Activated T-cell treated with anti-CD3 and anti-CD28 coated beads for 24 hours (primary cell): ENCODE measurements at regions not wholly inside any gene's neighbourhood (a gene's known extent, or its start where the extent isn't known, plus 50 kb on each side); places are given as distances from the start of the nearest gene placed in this dataset.

Experiments used
- DNase-seq: peaks from one replicate; pipeline ENCODE4 v3.0.0-alpha.2; 2020; ENCODE audit warnings: low read depth

- DNase-seq: no peak
These were observed 284.5 kb upstream of the E2F7 start for GRCh38 chr12:77349689-77350370.

- DNase-seq: no peak
These were observed 281.6 kb upstream of the E2F7 start for GRCh38 chr12:77347017-77347416.

GRCh38 chr12:77345336-77345735, 280.0 kb upstream of the E2F7 start:
- no peak for DNase-seq

GRCh38 chr12:77344651-77345050, 279.3 kb upstream of the E2F7 start:
- DNase-seq: no peak

- no peak for DNase-seq
These were observed 277.9 kb upstream of the E2F7 start for GRCh38 chr12:77343291-77343690.

GRCh38 chr12:77342253-77342652, 276.9 kb upstream of the E2F7 start:
- DNase-seq: no peak

- DNase-seq: no peak
These were observed 274.2 kb upstream of the E2F7 start for GRCh38 chr12:77339610-77340009.

- DNase-seq: no peak
These were observed 272.0 kb upstream of the E2F7 start for GRCh38 chr12:77337362-77337761.

- DNase-seq: no peak
These were observed 269.4 kb upstream of the E2F7 start for GRCh38 chr12:77334806-77335205.

GRCh38 chr12:77328326-77328725, 263.0 kb upstream of the E2F7 start:
- no peak for DNase-seq

- no peak for DNase-seq
These were observed 260.3 kb upstream of the E2F7 start for GRCh38 chr12:77325511-77326236.

- peak; percentile 4 for DNase-seq
These were observed 259.5 kb upstream of the E2F7 start for GRCh38 chr12:77324763-77325468.

- no peak for DNase-seq
These were observed 259.0 kb upstream of the E2F7 start for GRCh38 chr12:77324416-77324762.

GRCh38 chr12:77323788-77324415, 258.5 kb upstream of the E2F7 start:
- DNase-seq: no peak

GRCh38 chr12:77319166-77319565, 253.8 kb upstream of the E2F7 start:
- no peak for DNase-seq

GRCh38 chr12:77315407-77315806, 250.0 kb upstream of the E2F7 start:
- DNase-seq: no peak

GRCh38 chr12:77314378-77315052, 249.1 kb upstream of the E2F7 start:
- DNase-seq: no peak

GRCh38 chr12:77308056-77308455, 242.7 kb upstream of the E2F7 start:
- no peak for DNase-seq

- DNase-seq: no peak
These were observed 235.4 kb upstream of the E2F7 start for GRCh38 chr12:77300811-77301210.

- no peak for DNase-seq
These were observed 234.7 kb upstream of the E2F7 start for GRCh38 chr12:77299910-77300669.

- DNase-seq: no peak
These were observed 233.6 kb upstream of the E2F7 start for GRCh38 chr12:77299001-77299400.
